GM06990 (cell line): ENCODE measurements at regions not wholly inside any gene's neighbourhood (a gene's known extent, or its start where the extent isn't known, plus 50 kb on each side); places are given as distances from the start of the nearest gene placed in this dataset.

Experiments used
- DNase-seq: peaks from one replicate; pipeline ENCODE4 v3.0.0-alpha.2; 2011; ENCODE audit not compliant: insufficient read length; ENCODE audit errors: extremely low read depth
- H3K27me3 ChIP-seq: replicated peaks from 2 replicates; pipeline ENCODE4 v1.6.0; 2011; ENCODE audit warnings: low read length; ENCODE audit not compliant: control insufficient read depth, insufficient read depth
- H3K36me3 ChIP-seq: 2 replicates; pipeline ENCODE4 v1.5.1; 2011; ENCODE audit warnings: low read length; ENCODE audit not compliant: control insufficient read depth, insufficient read depth
- H3K4me3 ChIP-seq: replicated peaks from 2 replicates; pipeline ENCODE4 v1.5.1; 2011; ENCODE audit warnings: low read depth, mild to moderate bottlenecking, control low read depth, low read length
- TF ChIP-seq, protein P1 (sequence below): IDR thresholded peaks from 2 replicates; pipeline ENCODE4 v1.5.1; 2011; ENCODE audit warnings: low read length, control low read depth, mild to moderate bottlenecking, inconsistent platforms; ENCODE audit not compliant: insufficient read depth, poor library complexity, severe bottlenecking

GRCh38 chr5:51095486-51095885, 287.8 kb upstream of the ISL1 start:
- no peaks in the 10 kb centered on the region for H3K36me3 ChIP-seq
- TF ChIP-seq, protein P1, sequence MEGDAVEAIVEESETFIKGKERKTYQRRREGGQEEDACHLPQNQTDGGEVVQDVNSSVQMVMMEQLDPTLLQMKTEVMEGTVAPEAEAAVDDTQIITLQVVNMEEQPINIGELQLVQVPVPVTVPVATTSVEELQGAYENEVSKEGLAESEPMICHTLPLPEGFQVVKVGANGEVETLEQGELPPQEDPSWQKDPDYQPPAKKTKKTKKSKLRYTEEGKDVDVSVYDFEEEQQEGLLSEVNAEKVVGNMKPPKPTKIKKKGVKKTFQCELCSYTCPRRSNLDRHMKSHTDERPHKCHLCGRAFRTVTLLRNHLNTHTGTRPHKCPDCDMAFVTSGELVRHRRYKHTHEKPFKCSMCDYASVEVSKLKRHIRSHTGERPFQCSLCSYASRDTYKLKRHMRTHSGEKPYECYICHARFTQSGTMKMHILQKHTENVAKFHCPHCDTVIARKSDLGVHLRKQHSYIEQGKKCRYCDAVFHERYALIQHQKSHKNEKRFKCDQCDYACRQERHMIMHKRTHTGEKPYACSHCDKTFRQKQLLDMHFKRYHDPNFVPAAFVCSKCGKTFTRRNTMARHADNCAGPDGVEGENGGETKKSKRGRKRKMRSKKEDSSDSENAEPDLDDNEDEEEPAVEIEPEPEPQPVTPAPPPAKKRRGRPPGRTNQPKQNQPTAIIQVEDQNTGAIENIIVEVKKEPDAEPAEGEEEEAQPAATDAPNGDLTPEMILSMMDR = no peak
- no peaks in the 10 kb centered on the region for H3K27me3 ChIP-seq
- no peak for DNase-seq
- H3K4me3 ChIP-seq = no peak overlapping the region

DNA sequence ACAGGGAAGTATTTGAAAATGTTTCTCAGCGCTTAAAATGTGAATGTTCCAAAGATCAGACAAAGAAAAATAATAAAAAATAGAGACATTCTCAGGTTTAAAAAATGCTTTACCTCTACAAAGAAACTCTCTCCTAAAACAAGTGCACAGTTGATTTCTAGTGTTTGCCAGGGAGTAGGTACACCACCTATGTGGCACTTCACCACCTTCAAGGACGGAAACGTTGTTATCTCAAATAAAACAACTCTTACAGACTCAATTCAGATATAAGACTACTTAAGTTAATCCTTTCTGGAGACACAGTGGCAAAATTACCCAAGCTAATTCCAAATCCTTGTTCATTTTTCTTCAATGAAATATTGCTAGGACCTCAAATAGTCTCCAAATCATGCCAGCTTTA, 286.4 kb upstream of the ISL1 start:
- Histone ChIP-seq H3K36me3 (no peaks in the 10 kb centered on the region), H3K4me3 (no peak overlapping the region), H3K27me3 (no peaks in the 10 kb centered on the region)
- TF ChIP-seq, protein P1 = no peak
- no peak for DNase-seq

DNA sequence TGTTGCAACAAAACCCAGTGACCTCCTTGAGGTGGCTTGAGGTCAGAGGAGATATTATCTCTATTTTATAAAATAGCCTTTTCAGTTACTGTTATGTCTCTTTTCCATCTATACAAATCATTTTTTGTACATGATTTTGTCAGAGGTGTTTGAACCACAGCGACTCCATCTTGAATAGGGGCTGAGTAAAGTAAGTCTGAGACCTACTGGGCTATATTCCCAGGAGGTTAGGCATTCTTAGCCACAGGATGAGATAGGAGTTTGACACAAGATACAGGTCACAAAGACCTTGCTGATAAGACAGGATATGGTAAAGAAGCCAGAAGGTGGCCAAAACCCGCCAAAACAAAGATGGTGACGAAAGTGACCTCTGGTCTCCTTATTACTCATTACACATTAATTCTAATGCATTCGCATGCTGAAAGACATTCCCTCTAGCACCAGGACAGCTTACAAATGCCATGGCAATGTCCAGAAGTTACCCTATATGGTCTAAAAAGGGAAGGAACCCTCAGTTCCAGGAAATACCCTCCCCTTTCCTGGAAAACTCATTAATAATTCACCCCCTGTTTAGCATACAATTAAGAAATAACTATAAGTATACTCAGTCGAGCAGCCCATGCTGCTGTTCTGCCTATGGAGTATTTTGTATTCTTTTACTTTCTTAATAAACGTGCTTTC, 283.9 kb upstream of the ISL1 start:
- Histone ChIP-seq H3K27me3 (no peaks in the 10 kb centered on the region), H3K4me3 (no peak overlapping the region), H3K36me3 (no peaks in the 10 kb centered on the region)
- TF ChIP-seq, protein P1 = no peak
- DNase-seq = no peak

- DNase-seq = no peak
- Histone ChIP-seq H3K36me3 (no peaks in the 10 kb centered on the region), H3K27me3 (no peaks in the 10 kb centered on the region; the same call in 1 of the 2 replicates), H3K4me3 (no peak overlapping the region)
- TF ChIP-seq, protein P1 = no peak
Measured at GRCh38 chr5:51104556-51104955, 278.7 kb upstream of the ISL1 start.

- no peak for DNase-seq
- H3K27me3 ChIP-seq = no peaks in the 10 kb centered on the region; the same call in 1 of the 2 replicates
- no peak overlapping the region for H3K4me3 ChIP-seq
- H3K36me3 ChIP-seq = no peaks in the 10 kb centered on the region
- TF ChIP-seq, protein P1 = no peak
Measured at GRCh38 chr5:51109786-51110410, 273.4 kb upstream of the ISL1 start.
